ENCODE measurements at regions not wholly inside any gene's neighbourhood (a gene's known extent, or its start where the extent isn't known, plus 50 kb on each side); places are given as distances from the start of the nearest gene placed in this dataset.

DNA sequence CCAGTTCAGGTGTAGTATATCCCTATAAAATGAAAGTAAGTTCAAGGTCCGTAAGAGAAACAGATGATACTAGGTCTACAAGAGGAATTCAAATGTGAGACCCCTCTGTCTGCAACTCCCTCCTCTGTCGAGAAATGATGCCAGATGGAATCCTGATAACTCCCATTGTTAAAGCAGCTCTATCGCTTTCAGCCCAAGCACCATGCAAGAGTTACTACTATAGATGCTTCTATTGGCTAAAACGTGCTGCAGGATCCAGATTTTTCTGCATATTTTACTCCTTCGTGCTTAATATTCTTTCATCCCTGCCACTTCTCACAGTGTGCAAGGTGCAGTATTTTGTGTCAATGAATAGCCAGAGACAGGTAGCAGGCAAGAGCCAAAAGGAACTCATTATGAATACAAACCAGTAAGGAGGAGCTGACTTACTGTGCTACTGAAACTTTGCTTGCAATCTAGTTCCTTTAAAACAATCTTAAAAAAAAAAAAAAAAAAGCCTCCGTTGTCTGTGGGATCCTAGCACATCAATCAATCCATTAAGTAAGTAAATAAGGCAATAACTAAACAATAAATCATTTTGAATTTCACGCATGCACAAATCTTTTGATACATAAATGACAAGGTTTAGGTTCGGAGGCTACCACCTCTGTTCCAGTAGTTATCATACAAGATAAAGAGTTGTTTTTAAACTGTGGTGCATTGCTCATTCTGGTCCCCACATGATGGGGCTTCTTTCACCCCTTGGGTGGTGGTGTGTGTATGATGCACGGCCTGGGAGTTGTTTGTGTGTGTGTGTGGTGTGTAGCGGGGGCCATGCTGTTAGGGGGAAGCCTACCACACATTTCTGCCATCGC is 151.1 kb upstream of the MPDZ start:
- TF ChIP-seq, protein P1, sequence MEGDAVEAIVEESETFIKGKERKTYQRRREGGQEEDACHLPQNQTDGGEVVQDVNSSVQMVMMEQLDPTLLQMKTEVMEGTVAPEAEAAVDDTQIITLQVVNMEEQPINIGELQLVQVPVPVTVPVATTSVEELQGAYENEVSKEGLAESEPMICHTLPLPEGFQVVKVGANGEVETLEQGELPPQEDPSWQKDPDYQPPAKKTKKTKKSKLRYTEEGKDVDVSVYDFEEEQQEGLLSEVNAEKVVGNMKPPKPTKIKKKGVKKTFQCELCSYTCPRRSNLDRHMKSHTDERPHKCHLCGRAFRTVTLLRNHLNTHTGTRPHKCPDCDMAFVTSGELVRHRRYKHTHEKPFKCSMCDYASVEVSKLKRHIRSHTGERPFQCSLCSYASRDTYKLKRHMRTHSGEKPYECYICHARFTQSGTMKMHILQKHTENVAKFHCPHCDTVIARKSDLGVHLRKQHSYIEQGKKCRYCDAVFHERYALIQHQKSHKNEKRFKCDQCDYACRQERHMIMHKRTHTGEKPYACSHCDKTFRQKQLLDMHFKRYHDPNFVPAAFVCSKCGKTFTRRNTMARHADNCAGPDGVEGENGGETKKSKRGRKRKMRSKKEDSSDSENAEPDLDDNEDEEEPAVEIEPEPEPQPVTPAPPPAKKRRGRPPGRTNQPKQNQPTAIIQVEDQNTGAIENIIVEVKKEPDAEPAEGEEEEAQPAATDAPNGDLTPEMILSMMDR (IDR thresholded peaks at IDR 0.05) = no peak
- no peak for TF ChIP-seq POLR2A (IDR thresholded peaks at IDR 0.05)
- TF ChIP-seq EP300 (IDR thresholded peaks at IDR 0.05) = no peak

Data from stomach (tissue), 4 donors.